Subcutaneous abdominal adipose tissue (tissue), 5 donors: ENCODE measurements at regions not wholly inside any gene's neighbourhood (a gene's known extent, or its start where the extent isn't known, plus 50 kb on each side); places are given as distances from the start of the nearest gene placed in this dataset.

Source experiments
- H3K27ac ChIP-seq: one replicate; pipeline ENCODE4 v1.7.0; 2013; ENCODE audit warnings: low read depth, mild to moderate bottlenecking, inconsistent platforms, low read length, moderate library complexity
- H3K27me3 ChIP-seq, 5 donors: one replicate each; pipeline ENCODE4 v1.7.0; 2013; ENCODE audit warnings: low read length in 5 of 5, inconsistent platforms in 1 of 5; ENCODE audit not compliant: control insufficient read depth in 5 of 5, insufficient read depth in 4 of 5
- H3K36me3 ChIP-seq, 5 donors: one replicate each; pipeline ENCODE4 v1.7.0; 2013; ENCODE audit warnings: low read length in 5 of 5; ENCODE audit not compliant: control insufficient read depth in 5 of 5, insufficient read depth in 5 of 5
- H3K4me1 ChIP-seq, 5 donors: one replicate each; pipeline ENCODE4 v1.7.0; 2013; ENCODE audit warnings: low read length in 5 of 5, mild to moderate bottlenecking in 3 of 5, moderate library complexity in 1 of 5; ENCODE audit not compliant: control insufficient read depth in 5 of 5, insufficient read depth in 5 of 5
- H3K4me3 ChIP-seq, 5 donors: one replicate each; pipeline ENCODE4 v1.7.0; 2013; ENCODE audit warnings: low read length in 5 of 5, low read depth in 1 of 5
- H3K9ac ChIP-seq, 5 donors: one replicate each; pipeline ENCODE4 v1.7.0; 2013; ENCODE audit warnings: low read length in 5 of 5, mild to moderate bottlenecking in 4 of 5, moderate library complexity in 3 of 5
- H3K9me3 ChIP-seq, 5 donors: one replicate each; pipeline ENCODE4 v1.7.0; 2013; ENCODE audit warnings: low read length in 5 of 5; ENCODE audit not compliant: control insufficient read depth in 5 of 5
- donor health status: healthy.
- donor health status: healthy.
- donor health status: healthy.
- donor health status: healthy.
- donor health status: healthy.

- H3K36me3 ChIP-seq, result no peaks in the 10 kb centered on the region
- no peak overlapping the region for H3K9ac ChIP-seq
- H3K4me3 ChIP-seq, result no peak overlapping the region
- no peaks in the 10 kb centered on the region for H3K4me1 ChIP-seq
- H3K9me3 ChIP-seq, result no peaks in the 10 kb centered on the region
- H3K27me3 ChIP-seq, result no peaks in the 10 kb centered on the region
- no peak overlapping the region for H3K27ac ChIP-seq
Measured at GRCh38 chr7:24197852-24198251, 86.1 kb upstream of the NPY start.

GRCh38 chr7:24199978-24200377 is 84.0 kb upstream of the NPY start:
- Histone ChIP-seq H3K9ac (no peak overlapping the region), H3K4me3 (no peak overlapping the region), H3K27ac (no peak overlapping the region), H3K9me3 (no peaks in the 10 kb centered on the region), H3K27me3 (no peaks in the 10 kb centered on the region), H3K4me1 (no peaks in the 10 kb centered on the region), H3K36me3 (no peaks in the 10 kb centered on the region)

GRCh38 chr7:24200407-24200966 is 83.5 kb upstream of the NPY start:
- H3K4me1 ChIP-seq, result no peaks in the 10 kb centered on the region
- no peak overlapping the region for H3K9ac ChIP-seq
- H3K27me3 ChIP-seq, result no peaks in the 10 kb centered on the region
- no peak overlapping the region for H3K27ac ChIP-seq
- no peak overlapping the region for H3K4me3 ChIP-seq
- no peaks in the 10 kb centered on the region for H3K9me3 ChIP-seq
- H3K36me3 ChIP-seq, result no peaks in the 10 kb centered on the region

GRCh38 chr7:24201226-24201625 is 82.8 kb upstream of the NPY start:
- H3K4me1 ChIP-seq, result no peaks in the 10 kb centered on the region
- H3K9ac ChIP-seq, result no peak overlapping the region
- H3K36me3 ChIP-seq, result no peaks in the 10 kb centered on the region
- H3K27ac ChIP-seq, result no peak overlapping the region
- H3K4me3 ChIP-seq, result no peak overlapping the region
- H3K9me3 ChIP-seq, result no peaks in the 10 kb centered on the region
- no peaks in the 10 kb centered on the region for H3K27me3 ChIP-seq

GRCh38 chr7:24212073-24212472 is 71.9 kb upstream of the NPY start:
- Histone ChIP-seq H3K4me1 (no peaks in the 10 kb centered on the region), H3K4me3 (no peak overlapping the region), H3K9me3 (no peaks in the 10 kb centered on the region)

GRCh38 chr7:24213311-24213710 is 70.7 kb upstream of the NPY start:
- H3K27ac ChIP-seq, result no peak overlapping the region
- no peaks in the 10 kb centered on the region for H3K36me3 ChIP-seq
- H3K4me1 ChIP-seq, result no peaks in the 10 kb centered on the region
- H3K27me3 ChIP-seq, result no peaks in the 10 kb centered on the region
- no peaks in the 10 kb centered on the region for H3K9me3 ChIP-seq
- no peak overlapping the region for H3K4me3 ChIP-seq
- H3K9ac ChIP-seq, result no peak overlapping the region

More at GRCh38 chr7:24212073-24212472, 71.9 kb upstream of the NPY start:
- no peaks in the 10 kb centered on the region for H3K27me3 ChIP-seq
- H3K9ac ChIP-seq, result no peak overlapping the region
- H3K27ac ChIP-seq, result no peak overlapping the region
- no peaks in the 10 kb centered on the region for H3K36me3 ChIP-seq

- no peak overlapping the region for H3K27ac ChIP-seq
- no peaks in the 10 kb centered on the region for H3K27me3 ChIP-seq
- H3K9me3 ChIP-seq, result no peaks in the 10 kb centered on the region
- no peaks in the 10 kb centered on the region for H3K4me1 ChIP-seq
- no peak overlapping the region for H3K4me3 ChIP-seq
- no peak overlapping the region for H3K9ac ChIP-seq
- H3K36me3 ChIP-seq, result no peaks in the 10 kb centered on the region
Measured at GRCh38 chr7:24214670-24215069, 69.3 kb upstream of the NPY start.

- no peaks in the 10 kb centered on the region for H3K27me3 ChIP-seq
- no peak overlapping the region for H3K27ac ChIP-seq
- no peaks in the 10 kb centered on the region for H3K4me1 ChIP-seq
- no peaks in the 10 kb centered on the region for H3K9me3 ChIP-seq
- no peak overlapping the region for H3K9ac ChIP-seq
- H3K4me3 ChIP-seq, result no peak overlapping the region
- H3K36me3 ChIP-seq, result no peaks in the 10 kb centered on the region
Measured at GRCh38 chr7:24216576-24217125, 67.3 kb upstream of the NPY start.

GRCh38 chr7:24221500-24221899 is 62.5 kb upstream of the NPY start:
- H3K4me3 ChIP-seq, result no peak overlapping the region
- no peak overlapping the region for H3K27ac ChIP-seq
- no peaks in the 10 kb centered on the region for H3K4me1 ChIP-seq
- no peaks in the 10 kb centered on the region for H3K36me3 ChIP-seq
- H3K9ac ChIP-seq, result no peak overlapping the region
- no peaks in the 10 kb centered on the region for H3K27me3 ChIP-seq
- H3K9me3 ChIP-seq, result peaks cover 0 to 9% (median 8%) of the 10 kb centered on the region in 5 donors

- Histone ChIP-seq H3K4me1 (no peaks in the 10 kb centered on the region), H3K4me3 (no peak overlapping the region), H3K9me3 (peaks cover 0 to 9% (median 8%) of the 10 kb centered on the region in 5 donors), H3K27me3 (peaks cover 0 to 3% (median 0%) of the 10 kb centered on the region in 5 donors), H3K36me3 (no peaks in the 10 kb centered on the region), H3K9ac (no peak overlapping the region), H3K27ac (no peak overlapping the region)
Measured at GRCh38 chr7:24227068-24227467, 56.9 kb upstream of the NPY start.
